ENCODE measurements at regions not wholly inside any gene's neighbourhood (a gene's known extent, or its start where the extent isn't known, plus 50 kb on each side); places are given as distances from the start of the nearest gene placed in this dataset.

DNA sequence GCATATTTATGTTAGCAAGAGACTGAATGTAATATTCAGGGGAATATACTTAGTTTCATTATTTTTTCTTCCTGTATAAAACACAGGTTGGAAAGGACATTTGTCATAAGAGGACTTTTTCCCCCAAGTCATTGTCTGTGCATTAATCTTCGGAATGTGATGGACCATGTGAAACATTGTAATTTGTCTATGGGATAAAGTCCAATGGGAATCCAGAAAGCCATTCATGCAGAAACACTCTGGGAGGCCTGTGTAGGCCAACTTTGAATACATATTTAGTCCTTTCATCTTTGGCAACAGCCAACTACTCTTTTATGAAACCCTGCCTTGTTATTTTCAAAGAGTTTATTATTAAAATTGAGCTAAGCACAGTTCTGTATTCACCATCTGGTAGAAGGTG lies 386.4 kb downstream of the PIK3C3 start:
- Histone ChIP-seq H3K27me3 (ENCODE audit: insufficient read depth, low read length) (no peaks in the 10 kb centered on the region), H3K4me2 (ENCODE audit: insufficient read depth, insufficient read length, low read length) (no peak overlapping the region), H4K8ac (replicated peaks; ENCODE audit: insufficient read length, low read depth, low read length) (no peak overlapping the region), H3K9me3 (ENCODE audit: control insufficient read depth, low read depth, low read length) (peaks cover 8% of the 10 kb centered on the region), H3K4ac (ENCODE audit: low read depth, low read length) (no peak overlapping the region), H4K91ac (ENCODE audit: insufficient read length, low read depth, low read length) (no peak overlapping the region), H2BK15ac (ENCODE audit: low read depth, low read length) (no peak overlapping the region), H4K20me1 (ENCODE audit: control insufficient read depth, insufficient read depth, insufficient read length) (no peaks in the 10 kb centered on the region), H3K27ac (ENCODE audit: insufficient read length, low read depth, low read length) (no peak overlapping the region), H3K14ac (ENCODE audit: insufficient read depth, low read length) (no peak overlapping the region), H2AK5ac (ENCODE audit: insufficient read length, low read length) (no peak overlapping the region), H3K23ac (ENCODE audit: insufficient read length, low read depth, low read length) (no peak overlapping the region), H2BK5ac (ENCODE audit: insufficient read length, low read length) (no peak overlapping the region), H3K56ac (ENCODE audit: insufficient read length, low read depth, low read length) (no peak overlapping the region), H3K79me1 (ENCODE audit: insufficient read depth, low read depth, low read length, poor library complexity, severe bottlenecking) (no peaks in the 10 kb centered on the region), H3K4me1 (ENCODE audit: insufficient read depth, low read length) (peaks cover 1% of the 10 kb centered on the region; the same call in 1 of the 2 replicates), H2BK120ac (ENCODE audit: low read depth, low read length, poor library complexity, severe bottlenecking) (no peak overlapping the region), H4K5ac (ENCODE audit: insufficient read length, low read depth, low read length) (no peak overlapping the region), H3K23me2 (ENCODE audit: insufficient read length, low read depth, low read length, poor library complexity, severe bottlenecking) (no peaks in the 10 kb centered on the region), H2BK20ac (ENCODE audit: low read depth, low read length, poor library complexity, severe bottlenecking) (no peak overlapping the region), H3K79me2 (ENCODE audit: insufficient read depth, low read length) (no peaks in the 10 kb centered on the region), H3K9ac (ENCODE audit: extremely low read depth, insufficient read length, low read length) (no peak overlapping the region), H3K18ac (ENCODE audit: insufficient read length, low read depth, low read length) (no peak overlapping the region), H3T11ph (ENCODE audit: low read length) (no peak overlapping the region), H2BK12ac (ENCODE audit: insufficient read length, low read depth, low read length) (no peak overlapping the region), H2AFZ (ENCODE audit: low read length) (no peak overlapping the region)
- Mint-ChIP-seq H3K27me3 (ENCODE audit: low read depth) (no peaks in the 10 kb centered on the region), H3K4me3 (no peak overlapping the region), H3K4me1 (peaks cover 41 to 54% of the 10 kb centered on the region in 2 experiments), H3K36me3 (ENCODE audit: insufficient read depth in 1 of 3, low read depth in 3 of 3) (peaks cover 9 to 21% (median 14%) of the 10 kb centered on the region in 3 experiments), H3K9me3 (peaks cover 15 to 21% of the 10 kb centered on the region in 2 experiments), H3K27ac (no peak overlapping the region)
- no peak for TF ChIP-seq CTCF (conservative IDR thresholded peaks at IDR 0.05)
- DNase-seq = no peak
- WGBS (ENCODE audit: extremely low coverage, insufficient read length, low lambda C conversion rate) = no CpG with 5 or more reads among the region's 1 CpG
